HEK293T (cell line): ENCODE measurements at regions not wholly inside any gene's neighbourhood (a gene's known extent, or its start where the extent isn't known, plus 50 kb on each side); places are given as distances from the start of the nearest gene placed in this dataset.

Experiments
- CTCF ChIA-PET: fragments of 350-600 bp; formaldehyde crosslinking; extraction: SDS; loops from one replicate; lab custom pipeline; 2021; ENCODE audit warnings: antibody characterized with exemption, inconsistent platforms; lab: Yijun Ruan, JAX
- POLR2A ChIA-PET: fragments of 350-600 bp; formaldehyde crosslinking; extraction: SDS; loops from one replicate; lab custom pipeline; 2020; ENCODE audit warnings: antibody characterized with exemption, inconsistent platforms; lab: Yijun Ruan, JAX
- DNase-seq: peaks from one replicate; pipeline ENCODE4 v3.0.0; 2012; ENCODE audit warnings: mixed read lengths; ENCODE audit errors: extremely low spot score
- ARNT ChIP-seq: fragments of 450-650 bp; IDR thresholded peaks from 2 replicates; pipeline ENCODE4 v1.6.1; 2017; ENCODE audit warnings: mild to moderate bottlenecking
- BHLHE40 ChIP-seq: fragments of 450-650 bp; IDR thresholded peaks from 2 replicates; pipeline ENCODE4 v1.6.1; 2016; ENCODE audit warnings: mild to moderate bottlenecking, moderate library complexity, borderline replicate concordance
- CTBP1 ChIP-seq: fragments of 450-650 bp; IDR thresholded peaks from 2 replicates; pipeline ENCODE4 v1.6.1; 2016; ENCODE audit warnings: borderline replicate concordance
- ELF4 ChIP-seq: fragments of 450-650 bp; IDR thresholded peaks from 2 replicates; pipeline ENCODE4 v1.6.1; 2017; ENCODE audit warnings: antibody characterized with exemption
- FOXA1 ChIP-seq: fragments of 450-650 bp; IDR thresholded peaks from 2 replicates; pipeline ENCODE4 v1.6.1; 2016; ENCODE audit warnings: mild to moderate bottlenecking
- FOXK2 ChIP-seq: fragments of 450-650 bp; IDR thresholded peaks from 2 replicates; pipeline ENCODE4 v1.6.1; 2016; ENCODE audit warnings: mild to moderate bottlenecking
- FOXM1 ChIP-seq: fragments of 450-650 bp; IDR thresholded peaks from 2 replicates; pipeline ENCODE4 v1.6.1; 2017; ENCODE audit warnings: mild to moderate bottlenecking, borderline replicate concordance
- HDGF ChIP-seq: fragments of 450-650 bp; IDR thresholded peaks from 2 replicates; pipeline ENCODE4 v1.6.1; 2017; ENCODE audit warnings: antibody characterized with exemption, borderline replicate concordance
- L3MBTL2 ChIP-seq: fragments of 450-650 bp; conservative IDR thresholded peaks from 2 replicates; pipeline ENCODE4 v1.6.1; 2016; ENCODE audit warnings: mild to moderate bottlenecking
- LEF1 ChIP-seq: fragments of 450-650 bp; IDR thresholded peaks from 2 replicates; pipeline ENCODE4 v1.6.1; 2017; ENCODE audit warnings: mild to moderate bottlenecking, borderline replicate concordance
- NFRKB ChIP-seq: fragments of 450-650 bp; IDR thresholded peaks from 2 replicates; pipeline ENCODE4 v1.6.1; 2016; ENCODE audit warnings: mild to moderate bottlenecking, moderate library complexity
- SP1 ChIP-seq: fragments of 450-650 bp; IDR thresholded peaks from 2 replicates; pipeline ENCODE4 v1.6.1; 2017
- SUZ12 ChIP-seq: fragments of 450-650 bp; IDR thresholded peaks from 2 replicates; pipeline ENCODE4 v1.6.1; 2016; ENCODE audit warnings: mild to moderate bottlenecking
- TARDBP ChIP-seq: fragments of 450-650 bp; IDR thresholded peaks from 2 replicates; pipeline ENCODE4 v1.6.1; 2016
- ZNF384 ChIP-seq: fragments of 450-650 bp; IDR thresholded peaks from 2 replicates; pipeline ENCODE4 v1.6.1; 2016
- TF ChIP-seq, protein P1 (sequence below): fragments of 450-650 bp; IDR thresholded peaks from 2 replicates; pipeline ENCODE4 v1.6.1; 2016

DNA sequence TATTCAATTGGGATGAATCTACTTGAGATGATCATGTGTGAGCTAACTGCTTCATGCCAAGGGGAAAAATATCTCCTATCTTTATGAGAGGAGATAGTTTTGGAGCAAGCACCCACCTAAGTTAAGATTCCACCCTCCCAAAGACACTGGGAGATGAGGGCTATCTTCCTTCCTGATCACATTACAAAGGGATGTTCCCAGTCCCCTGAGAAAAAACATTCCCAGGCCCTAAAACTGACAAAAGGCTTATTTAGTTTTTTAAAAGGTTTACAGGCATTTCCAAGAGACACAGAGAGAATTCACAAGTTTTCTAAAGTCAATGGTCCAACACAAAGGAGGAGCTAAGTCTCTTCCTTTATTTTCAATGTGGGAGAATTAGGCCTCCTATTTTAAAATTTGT is 401.5 kb downstream of the FBXO15 start:
- POLR2A ChIA-PET, result no interaction called here
- TF ChIP-seq HDGF, result no peak
- no peak for TF ChIP-seq LEF1
- no peak for TF ChIP-seq SUZ12
- no peak for TF ChIP-seq TARDBP
- TF ChIP-seq ARNT, result no peak
- no peak for TF ChIP-seq BHLHE40
- TF ChIP-seq SP1, result no peak
- TF ChIP-seq ZNF384, result no peak
- no peak for TF ChIP-seq FOXA1
- no peak for TF ChIP-seq FOXK2
- no peak for TF ChIP-seq CTBP1
- TF ChIP-seq, protein P1, sequence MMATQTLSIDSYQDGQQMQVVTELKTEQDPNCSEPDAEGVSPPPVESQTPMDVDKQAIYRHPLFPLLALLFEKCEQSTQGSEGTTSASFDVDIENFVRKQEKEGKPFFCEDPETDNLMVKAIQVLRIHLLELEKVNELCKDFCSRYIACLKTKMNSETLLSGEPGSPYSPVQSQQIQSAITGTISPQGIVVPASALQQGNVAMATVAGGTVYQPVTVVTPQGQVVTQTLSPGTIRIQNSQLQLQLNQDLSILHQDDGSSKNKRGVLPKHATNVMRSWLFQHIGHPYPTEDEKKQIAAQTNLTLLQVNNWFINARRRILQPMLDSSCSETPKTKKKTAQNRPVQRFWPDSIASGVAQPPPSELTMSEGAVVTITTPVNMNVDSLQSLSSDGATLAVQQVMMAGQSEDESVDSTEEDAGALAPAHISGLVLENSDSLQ, result no peak
- TF ChIP-seq NFRKB, result no peak
- TF ChIP-seq L3MBTL2, result no peak
- no peak for TF ChIP-seq ELF4
- no peak for TF ChIP-seq FOXM1
- DNase-seq, result no peak
- CTCF ChIA-PET, result no interaction called here

DNA sequence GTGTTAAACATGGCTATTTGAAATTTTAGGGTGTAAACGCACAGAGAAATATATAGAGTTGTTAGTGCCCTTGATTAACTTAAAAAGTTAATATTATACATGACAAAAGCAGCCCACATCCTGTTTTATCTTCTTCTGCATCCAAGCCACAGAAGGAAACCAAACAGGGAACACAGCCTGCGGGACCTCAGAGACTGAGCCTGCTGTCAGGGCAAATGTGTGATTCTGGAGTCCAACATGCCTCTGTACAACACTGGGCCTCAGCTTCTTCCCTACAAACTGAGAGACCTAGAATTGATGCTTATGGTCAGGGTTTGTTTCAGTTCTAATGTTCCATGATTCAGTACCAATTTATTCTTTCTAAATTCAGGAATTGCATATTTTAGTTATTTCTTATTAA is 404.7 kb downstream of the FBXO15 start:
- ChIA-PET POLR2A (no interaction called here), CTCF (no interaction called here)
- TF ChIP-seq ZNF384 (no peak), SP1 (no peak), ELF4 (no peak), LEF1 (no peak), ARNT (no peak), FOXA1 (no peak), L3MBTL2 (no peak), CTBP1 (no peak), NFRKB (no peak), SUZ12 (no peak), TARDBP (no peak), HDGF (no peak), FOXK2 (no peak), FOXM1 (no peak), BHLHE40 (no peak)
- TF ChIP-seq, protein P1, result no peak
- DNase-seq, result no peak

DNA sequence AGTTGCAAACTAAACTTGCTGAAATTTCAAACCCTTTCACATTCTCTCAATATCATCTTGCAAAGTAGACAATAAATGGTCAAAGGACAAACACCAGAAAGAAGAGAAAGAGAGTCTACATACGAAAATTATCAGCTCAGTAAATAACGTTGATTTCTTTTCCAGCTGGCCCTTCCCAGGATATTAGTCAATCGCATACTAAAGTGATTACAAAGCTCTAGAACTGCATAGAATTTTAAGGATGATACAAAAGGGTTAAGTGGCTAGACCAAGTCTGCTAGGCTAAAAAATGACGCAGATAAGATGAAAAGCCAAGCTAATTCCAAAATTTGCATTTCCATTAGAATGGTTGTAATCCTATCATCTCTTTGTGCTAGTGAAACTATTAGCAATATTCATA is 405.7 kb downstream of the FBXO15 start:
- no peak for DNase-seq
- ChIA-PET CTCF (no interaction called here), POLR2A (no interaction called here)
- no peak for TF ChIP-seq ZNF384
- no peak for TF ChIP-seq NFRKB
- TF ChIP-seq LEF1, result no peak
- TF ChIP-seq, protein P1, result no peak
- TF ChIP-seq ELF4, result no peak
- no peak for TF ChIP-seq BHLHE40
- no peak for TF ChIP-seq FOXK2
- TF ChIP-seq SUZ12, result no peak
- no peak for TF ChIP-seq L3MBTL2
- no peak for TF ChIP-seq FOXM1
- TF ChIP-seq FOXA1, result no peak
- TF ChIP-seq CTBP1, result no peak
- TF ChIP-seq TARDBP, result no peak
- no peak for TF ChIP-seq SP1
- TF ChIP-seq ARNT, result no peak

DNA sequence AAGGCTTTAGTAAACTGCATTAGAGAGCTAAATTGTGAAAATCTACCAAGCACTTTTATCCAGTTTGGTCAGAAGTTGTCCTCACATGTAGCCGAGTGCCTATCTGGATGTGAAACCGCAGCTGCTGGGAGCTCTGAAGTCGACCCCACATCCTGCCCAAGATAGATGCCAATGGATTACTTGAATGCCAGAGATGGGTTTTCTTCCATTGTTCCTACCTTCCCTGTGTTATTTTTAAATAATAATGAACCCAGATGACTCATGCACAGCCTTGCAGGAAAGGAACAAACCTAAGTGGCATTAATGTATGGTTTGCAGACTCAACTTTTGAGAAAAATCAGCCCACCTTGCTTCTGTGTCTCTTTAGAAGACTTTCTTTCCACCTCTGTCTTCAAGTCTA is 408.5 kb downstream of the FBXO15 start:
- no peak for DNase-seq
- TF ChIP-seq FOXK2, result no peak
- no peak for TF ChIP-seq BHLHE40
- ChIA-PET POLR2A (no interaction called here), CTCF (no interaction called here)

DNA sequence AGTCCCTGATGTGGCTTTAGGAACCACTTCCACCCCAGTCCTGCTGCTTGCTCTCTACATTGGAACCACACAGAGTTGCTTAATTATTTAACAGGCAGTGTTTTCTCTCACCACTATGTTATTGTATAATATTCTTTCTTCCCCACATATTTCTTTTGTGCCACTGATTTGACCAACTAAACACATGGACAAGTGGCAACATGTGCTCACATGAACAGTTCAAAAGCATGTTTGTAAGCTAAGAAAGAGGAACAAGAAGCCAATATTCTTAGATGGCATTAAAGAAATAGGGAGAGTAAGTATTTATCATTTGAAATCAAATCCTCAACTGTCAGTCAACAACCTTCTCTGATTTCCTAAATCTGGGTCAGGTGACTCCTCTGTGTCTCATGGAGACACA is 409.6 kb downstream of the FBXO15 start:
- ChIA-PET POLR2A (no interaction called here), CTCF (no interaction called here)
- no peak for TF ChIP-seq FOXM1
- no peak for TF ChIP-seq FOXA1
- DNase-seq, result no peak

DNA sequence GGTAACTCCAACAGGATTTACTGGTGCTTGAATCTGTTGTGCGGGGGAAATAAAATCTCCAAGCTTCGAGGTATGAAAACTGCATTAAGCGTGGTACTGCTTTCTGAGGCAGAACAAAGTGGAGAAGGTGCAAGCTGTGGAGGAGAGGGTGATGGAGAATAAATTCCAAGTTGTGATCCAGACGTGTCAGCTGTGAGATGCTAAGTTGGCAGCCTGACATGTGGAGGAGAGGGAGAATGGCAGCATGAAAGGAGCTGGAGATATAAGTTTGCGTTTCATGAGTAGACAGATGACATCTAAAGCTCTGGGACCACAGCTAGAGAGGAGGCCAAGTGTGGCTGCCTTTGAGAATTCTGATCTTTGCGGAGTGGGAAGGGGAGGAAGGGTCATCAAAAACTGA is 411.8 kb downstream of the FBXO15 start:
- CTCF ChIA-PET, result no interaction called here

More for the DNA sequence above, 411.8 kb downstream of the FBXO15 start:
- DNase-seq, result no peak
- POLR2A ChIA-PET, result no interaction called here
- TF ChIP-seq L3MBTL2 (no peak), FOXA1 (no peak), ELF4 (no peak), TARDBP (no peak), SP1 (no peak), ZNF384 (no peak), HDGF (no peak), SUZ12 (no peak), ARNT (no peak), FOXM1 (no peak), FOXK2 (no peak), CTBP1 (no peak), LEF1 (no peak), BHLHE40 (no peak), NFRKB (no peak)
- TF ChIP-seq, protein P1, result no peak
